ENCODE measurements at regions not wholly inside any gene's neighbourhood (a gene's known extent, or its start where the extent isn't known, plus 50 kb on each side); places are given as distances from the start of the nearest gene placed in this dataset.

DNA sequence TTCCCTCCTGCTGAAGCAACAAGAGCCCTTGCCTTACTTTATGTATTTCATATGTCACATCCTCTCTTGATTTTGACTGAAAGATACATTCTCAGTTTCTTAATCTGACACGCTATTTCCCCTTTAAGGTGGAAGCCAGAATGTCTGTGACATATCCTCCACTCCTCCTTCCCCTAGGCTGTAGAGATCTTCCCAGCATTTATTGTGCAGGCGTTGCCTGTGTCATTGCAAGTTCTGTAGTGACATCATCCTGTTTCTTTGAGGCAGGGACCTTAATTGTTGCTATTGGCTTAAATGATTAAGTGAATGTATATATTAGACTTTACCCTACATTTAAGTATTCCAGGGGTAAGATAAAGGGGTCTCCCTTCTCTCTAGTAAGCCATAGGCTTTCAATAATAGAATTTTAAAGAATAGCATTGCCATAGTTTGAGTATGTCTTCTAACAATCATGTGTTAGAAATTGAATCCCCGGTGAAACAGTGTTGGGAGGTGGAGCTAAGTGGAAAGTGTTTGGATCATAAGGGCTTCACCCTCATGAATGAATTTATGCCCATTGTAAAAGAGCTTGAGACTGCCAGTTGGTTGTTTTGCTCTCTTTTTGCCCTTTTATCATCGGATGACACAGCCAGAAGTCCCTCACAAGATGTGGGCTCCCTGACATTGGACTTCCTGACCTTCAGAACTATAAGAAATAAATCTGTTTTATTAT, 189.5 kb upstream of the CDC14C start:
- no peak for TF ChIP-seq CTCF (IDR thresholded peaks at IDR 0.05; ENCODE audit: low read depth, low read length, missing control alignments)
- DNase-seq (ENCODE audit: low read depth), result no peak
- in situ Hi-C loops (cut with HindIII; ENCODE audit: low sequenced_read_pairs), result no loop called here
- H3K4me3 ChIP-seq (ENCODE audit: low read depth, low read length), result no peak overlapping the region

DNA sequence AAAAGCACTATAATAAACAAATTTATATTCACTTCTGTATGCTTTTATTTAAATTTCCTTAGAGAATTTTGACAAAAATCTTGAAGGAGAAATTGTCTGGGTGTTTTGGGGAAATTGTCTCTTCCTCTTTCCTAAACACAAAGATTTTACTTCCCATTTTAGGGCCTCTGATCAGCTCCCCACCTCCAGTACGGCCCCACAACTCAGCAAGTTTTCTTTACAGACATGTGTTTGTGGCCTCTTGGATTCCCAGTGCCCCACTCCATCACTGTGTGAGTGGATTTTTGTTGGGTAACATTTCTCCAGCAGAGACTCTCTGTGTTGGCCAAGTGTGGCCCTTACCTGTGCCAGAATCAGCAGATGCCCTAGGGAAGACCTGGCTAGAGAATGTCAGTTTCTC, 182.8 kb upstream of the CDC14C start:
- no peak for DNase-seq (ENCODE audit: low read depth)
- TF ChIP-seq CTCF (IDR thresholded peaks at IDR 0.05; ENCODE audit: low read depth, low read length, missing control alignments), result no peak
- H3K4me3 ChIP-seq (ENCODE audit: low read depth, low read length), result no peak overlapping the region
- in situ Hi-C loops (cut with HindIII; ENCODE audit: low sequenced_read_pairs), result no loop called here

DNA sequence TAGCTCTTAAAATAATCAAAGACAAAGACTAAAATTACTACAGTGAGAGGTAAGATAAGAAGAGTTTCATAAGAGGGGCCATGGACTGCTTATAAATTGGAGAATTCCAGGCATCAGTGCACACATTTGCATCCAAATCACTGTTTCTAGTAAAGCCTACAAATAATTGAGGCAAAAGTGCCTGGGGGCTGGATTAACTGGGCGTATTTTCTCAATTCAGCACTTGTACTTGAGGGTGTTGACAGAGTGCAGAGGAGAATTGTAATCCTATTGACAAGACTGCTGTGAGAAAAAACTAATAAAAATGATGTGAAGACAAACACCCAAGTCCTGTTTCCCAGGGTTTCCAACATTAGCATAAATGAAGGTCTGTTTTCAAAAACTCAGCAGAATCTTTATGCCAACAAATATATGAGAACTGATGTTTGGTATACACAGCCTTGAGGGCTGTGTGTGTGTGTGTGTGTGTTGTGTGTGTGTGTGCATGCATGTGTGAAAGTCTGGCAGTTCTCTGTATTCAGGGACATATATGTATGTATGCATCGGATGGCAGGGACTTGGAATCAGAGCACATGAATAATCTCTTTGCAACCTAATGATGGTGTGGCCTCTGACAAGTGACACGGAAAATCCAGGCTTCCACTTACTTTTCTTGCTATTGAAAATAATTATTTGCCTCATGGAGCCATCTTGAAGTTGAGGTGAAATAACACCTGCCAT, 182.1 kb upstream of the CDC14C start:
- H3K4me3 ChIP-seq (ENCODE audit: low read depth, low read length), result no peak overlapping the region
- TF ChIP-seq CTCF (IDR thresholded peaks at IDR 0.05; ENCODE audit: low read depth, low read length, missing control alignments), result no peak
- in situ Hi-C loops (cut with HindIII; ENCODE audit: low sequenced_read_pairs), result no loop called here
- no peak for DNase-seq (ENCODE audit: low read depth)

GRCh38 chr7:48748081-48748833, 176.1 kb upstream of the CDC14C start:
- DNase-seq (ENCODE audit: low read depth), result no peak
- no peak overlapping the region for H3K4me3 ChIP-seq (ENCODE audit: low read depth, low read length)
- in situ Hi-C loops (cut with HindIII; ENCODE audit: low sequenced_read_pairs), result no loop called here
- no peak for TF ChIP-seq CTCF (IDR thresholded peaks at IDR 0.05; ENCODE audit: low read depth, low read length, missing control alignments)

DNA sequence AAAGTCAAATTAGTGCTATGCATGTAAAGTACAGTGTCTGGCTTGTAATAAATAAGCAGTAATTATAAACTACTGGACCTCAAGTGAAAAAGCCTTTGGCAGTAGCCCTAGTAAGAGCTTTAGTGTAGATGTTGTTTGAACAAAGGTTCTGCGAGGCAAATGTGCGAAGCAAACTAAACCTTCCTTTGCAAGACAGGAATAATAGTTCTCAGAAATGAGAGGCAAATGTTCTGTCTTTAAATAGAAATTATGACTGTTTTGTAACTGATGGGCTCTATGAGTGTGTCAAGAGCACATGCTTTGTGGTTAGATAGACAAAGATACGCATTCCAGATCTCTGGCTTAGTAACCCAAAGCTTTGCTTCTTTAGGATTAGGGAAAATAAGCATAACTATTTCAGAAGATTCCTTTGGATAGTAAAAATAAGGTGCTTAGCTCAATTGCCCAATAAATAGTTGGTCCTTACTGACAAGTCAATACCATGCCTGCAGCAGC, 169.2 kb upstream of the CDC14C start:
- no peak for TF ChIP-seq CTCF (IDR thresholded peaks at IDR 0.05; ENCODE audit: low read depth, low read length, missing control alignments)
- in situ Hi-C loops (cut with HindIII; ENCODE audit: low sequenced_read_pairs), result loop anchor here (5.0 kb wide), 1 partner anchor 73 kb away; no protein-coding TSS in a partner anchor
- DNase-seq (ENCODE audit: low read depth), result peak; percentile 26
- H3K4me3 ChIP-seq (ENCODE audit: low read depth, low read length), result no peak overlapping the region

- DNase-seq (ENCODE audit: low read depth), result no peak
- in situ Hi-C loops (cut with HindIII; ENCODE audit: low sequenced_read_pairs), result loop anchor here (5.0 kb wide), 1 partner anchor 77 kb away; no protein-coding TSS in a partner anchor
- no peak for TF ChIP-seq CTCF (IDR thresholded peaks at IDR 0.05; ENCODE audit: low read depth, low read length, missing control alignments)
- H3K4me3 ChIP-seq (ENCODE audit: low read depth, low read length), result no peak overlapping the region
These were observed 164.8 kb upstream of the CDC14C start for GRCh38 chr7:48759431-48760080.

Measured in astrocyte of the cerebellum (primary cell).